ENCODE measurements at regions not wholly inside any gene's neighbourhood (a gene's known extent, or its start where the extent isn't known, plus 50 kb on each side); places are given as distances from the start of the nearest gene placed in this dataset.
A peak's percentile ranks its signal among the peaks of the same experiment; 100 is the strongest.

DNA sequence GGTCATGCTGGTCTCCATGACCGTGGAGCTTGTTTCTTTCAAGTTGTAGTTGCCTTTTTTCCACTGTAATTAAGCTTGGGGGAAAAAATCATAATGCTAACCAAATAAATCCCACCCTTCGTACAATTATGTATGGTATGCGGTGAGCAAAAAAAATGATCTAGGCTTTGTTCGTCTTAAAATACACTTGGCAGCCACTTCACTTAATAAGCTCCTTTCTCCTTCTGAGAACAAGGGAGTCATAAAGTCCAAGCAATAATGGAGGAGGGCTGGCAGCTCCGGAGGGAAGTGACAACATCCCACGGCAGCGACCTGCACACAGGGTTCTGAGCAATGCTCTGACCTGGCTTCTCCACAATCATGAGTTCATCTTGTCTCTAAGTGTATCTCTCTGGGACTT, 91.2 kb upstream of the KLHL29 start:
- no peak for DNase-seq

DNA sequence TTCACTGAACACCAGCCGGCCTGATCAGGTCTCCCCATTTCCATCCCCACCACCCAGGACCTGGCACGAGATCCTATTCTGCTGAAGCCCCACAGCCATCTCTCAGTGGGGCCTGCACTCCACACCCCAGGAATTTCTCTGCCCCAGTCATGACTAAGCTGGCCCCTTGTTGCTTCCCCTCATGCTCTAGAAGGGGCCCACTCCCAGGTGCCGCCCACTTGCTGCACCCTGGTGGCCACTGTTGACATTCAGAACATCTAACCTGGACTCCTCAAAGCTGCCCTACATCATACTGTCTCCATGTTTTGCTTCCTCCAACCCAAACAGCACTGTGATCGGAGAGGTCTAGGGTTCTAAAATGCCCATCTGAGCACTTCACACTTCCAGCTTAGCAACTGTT, 90.7 kb upstream of the KLHL29 start:
- no peak for DNase-seq

DNA sequence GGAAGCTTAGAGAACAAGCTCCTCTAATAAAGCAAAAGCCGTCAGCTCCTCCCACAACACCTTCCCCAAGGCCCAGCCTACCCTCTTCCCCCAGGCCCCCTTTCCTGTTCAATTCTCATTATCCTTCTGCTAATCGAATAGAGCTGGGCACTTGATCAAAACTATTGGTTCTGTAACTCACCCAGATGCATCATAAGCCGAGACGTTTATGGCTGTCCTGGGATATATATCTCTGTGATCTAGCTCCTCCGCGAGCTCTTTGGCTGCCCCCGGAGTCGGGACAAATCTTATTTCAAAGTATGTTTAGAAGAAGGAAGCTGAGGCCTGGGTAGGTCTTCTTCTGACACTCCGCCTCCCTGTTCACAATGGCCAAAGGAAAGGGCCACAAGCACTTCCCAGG, 88.3 kb upstream of the KLHL29 start:
- DNase-seq = no peak

DNA sequence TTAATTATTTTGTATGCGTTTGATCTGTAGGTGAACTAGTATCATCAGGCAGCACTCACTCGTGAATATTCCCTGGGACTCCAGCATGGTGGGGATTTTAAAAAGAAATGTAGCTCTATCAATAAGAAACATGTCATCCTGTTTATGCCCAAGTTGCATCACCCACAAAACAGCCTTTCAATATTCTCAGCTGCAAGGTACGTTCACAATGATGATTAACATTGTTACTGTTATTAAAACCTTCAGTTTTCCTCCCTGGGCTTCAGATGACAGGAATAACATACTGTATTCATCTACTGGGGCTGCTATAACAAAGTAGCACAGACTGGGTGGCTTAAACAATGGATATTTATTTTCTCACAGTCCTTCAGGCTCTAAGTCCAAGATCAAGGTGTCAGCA, 87.9 kb upstream of the KLHL29 start:
- DNase-seq = no peak

DNA sequence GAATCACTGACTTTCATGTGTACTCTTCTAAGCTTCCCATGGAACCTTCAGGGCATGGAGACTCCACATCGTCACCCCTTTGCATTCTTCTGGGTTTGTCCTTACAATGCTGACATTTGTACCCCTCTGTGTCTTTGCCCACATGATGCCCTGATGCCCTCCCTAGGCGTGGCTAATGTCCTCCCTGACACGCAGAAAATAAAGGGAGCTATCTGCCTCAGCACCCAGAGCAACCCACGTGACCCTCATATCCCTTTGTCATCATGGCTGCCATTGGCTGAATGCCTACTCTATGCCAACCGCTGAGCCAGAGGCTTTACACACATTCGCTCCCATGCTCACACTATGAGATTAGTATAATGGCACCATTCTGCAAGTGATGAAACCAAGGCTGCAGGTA, 86.4 kb upstream of the KLHL29 start:
- no peak for DNase-seq

DNA sequence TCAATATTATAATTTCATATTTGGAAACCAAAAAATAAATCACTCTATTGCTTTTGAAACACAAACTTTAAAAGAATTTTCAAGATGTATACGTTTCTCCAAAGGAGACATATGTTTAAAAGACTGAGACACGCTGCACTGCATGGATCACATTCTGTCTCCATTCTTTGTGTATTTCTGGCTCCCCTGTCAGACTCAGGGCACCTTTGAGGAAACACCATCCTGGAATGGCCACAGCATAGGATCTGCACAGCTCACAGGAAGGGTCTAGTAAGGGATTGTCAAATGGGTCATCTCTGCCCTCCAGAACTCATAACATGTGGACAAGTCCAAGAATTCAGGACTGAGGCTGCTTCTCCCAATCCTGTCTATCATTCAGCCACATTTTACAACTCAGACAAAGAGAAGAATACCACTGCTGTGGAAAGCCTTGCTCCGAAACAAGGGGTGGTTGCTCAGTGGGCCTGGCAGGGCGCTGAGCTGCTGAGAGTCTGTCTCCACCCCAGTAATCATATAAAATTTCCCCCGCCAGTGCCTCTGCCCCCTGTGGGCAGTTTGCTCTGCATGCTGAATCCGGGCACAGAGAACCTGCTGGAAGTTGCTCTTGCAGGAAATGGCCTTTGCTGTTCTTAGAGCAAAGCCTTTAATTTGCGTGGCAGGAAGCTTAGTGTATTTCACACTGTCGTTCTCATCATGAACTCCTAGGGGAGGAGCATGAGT, 85.3 kb upstream of the KLHL29 start:
- DNase-seq = no peak

DNA sequence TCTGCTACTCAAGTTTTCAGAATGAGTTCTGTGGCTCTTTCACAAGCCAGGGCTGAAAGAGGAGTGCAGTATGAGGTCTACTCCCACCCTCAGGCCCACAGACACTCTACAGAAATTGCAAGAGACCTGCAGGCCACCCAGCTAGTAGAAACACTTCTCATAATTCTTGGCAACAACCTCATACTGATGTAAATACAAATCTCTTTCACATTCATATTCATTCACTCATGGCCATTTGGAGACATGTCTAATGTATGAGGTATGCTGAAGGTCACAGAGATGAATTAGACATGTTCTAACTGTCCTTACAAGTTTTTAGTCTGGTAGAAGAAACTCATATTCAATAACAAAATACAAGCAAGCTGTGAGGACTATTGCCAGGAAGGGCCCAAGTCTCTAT, 83.8 kb upstream of the KLHL29 start:
- no peak for DNase-seq

DNA sequence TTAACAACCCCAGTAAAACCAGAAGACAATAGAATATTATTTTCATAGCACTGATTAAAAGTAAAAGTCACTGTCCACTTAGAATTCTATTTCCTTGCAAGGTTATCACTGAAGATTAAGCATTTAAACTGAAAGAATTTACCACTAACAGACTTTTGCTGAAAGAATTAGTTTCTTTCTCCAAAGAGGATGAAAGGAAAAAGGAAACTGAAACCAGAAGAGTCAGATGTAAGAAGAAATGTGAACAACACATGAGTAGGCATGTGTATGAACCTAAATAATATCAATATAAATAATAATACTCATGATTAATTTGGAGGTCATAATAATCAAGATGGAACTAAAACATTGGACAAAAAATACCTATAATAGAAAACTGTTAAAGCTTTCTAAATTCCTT, 82.4 kb upstream of the KLHL29 start:
- DNase-seq = no peak

DNA sequence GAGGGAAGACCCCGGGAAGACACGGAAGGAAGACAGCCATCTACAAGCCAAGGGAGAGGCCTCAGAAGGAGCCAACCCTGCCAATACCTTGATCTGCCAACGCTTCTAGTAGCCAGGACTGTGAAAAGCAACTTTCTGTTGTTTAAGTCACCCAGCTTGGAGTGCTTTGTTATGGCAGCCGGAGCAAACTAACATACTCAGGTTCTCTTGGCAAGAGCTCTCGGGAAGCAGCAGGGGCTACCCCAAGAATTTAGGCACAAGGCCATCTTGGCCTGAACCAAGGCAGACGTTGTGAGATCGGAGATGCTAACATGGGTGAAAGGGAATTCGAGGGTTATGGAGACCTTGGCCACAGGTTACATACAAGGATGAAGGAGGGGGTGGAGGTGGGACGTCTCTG, 78.6 kb upstream of the KLHL29 start:
- DNase-seq = no peak

DNA sequence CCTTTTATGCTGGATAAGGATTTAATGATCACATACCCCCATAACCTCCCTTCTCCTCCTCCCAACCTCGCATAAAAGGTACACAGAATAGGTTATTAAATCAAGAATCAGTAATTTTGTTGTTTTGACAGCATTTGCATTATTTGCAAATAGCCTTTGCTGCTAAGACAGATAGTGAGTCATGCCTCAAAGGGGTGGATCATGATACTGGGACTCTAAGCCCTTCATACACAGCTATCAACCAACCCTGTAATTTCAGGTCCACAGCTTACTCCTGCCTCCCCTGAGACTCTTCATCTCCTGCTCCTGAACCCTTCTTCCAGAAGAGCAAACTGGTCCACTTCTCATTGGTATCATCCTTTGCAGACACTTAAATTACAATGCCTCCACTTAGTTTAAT, 73.8 kb upstream of the KLHL29 start:
- DNase-seq = no peak

DNA sequence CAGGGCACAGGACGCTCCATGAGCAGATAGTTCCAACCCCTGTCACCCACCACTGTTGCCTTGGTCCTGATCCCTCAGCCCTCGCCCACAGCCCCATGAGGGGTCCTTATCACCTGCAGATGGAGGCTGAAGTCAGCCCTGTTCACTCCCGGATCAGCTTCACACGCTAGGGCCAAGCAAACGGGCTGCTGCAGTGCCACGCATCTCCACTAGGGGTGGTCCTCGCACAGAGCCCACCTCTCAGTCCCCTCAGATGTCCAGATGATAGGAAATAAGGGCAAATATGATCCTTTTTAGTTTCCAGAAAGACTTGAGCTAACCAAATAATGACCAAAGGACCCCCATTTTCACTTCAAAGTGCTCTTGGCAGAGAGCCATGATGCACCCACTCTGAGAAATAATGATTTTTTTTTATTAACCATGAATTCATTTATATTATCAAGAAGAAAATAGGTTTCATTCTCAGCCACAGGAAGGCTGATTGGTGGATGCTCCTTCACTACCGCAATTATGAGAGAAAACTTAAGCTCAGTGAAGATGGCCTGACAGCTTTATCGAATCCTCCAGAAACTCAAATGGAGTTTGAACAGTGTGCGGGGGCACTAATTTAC, 71.9 kb upstream of the KLHL29 start:
- no peak for DNase-seq

DNA sequence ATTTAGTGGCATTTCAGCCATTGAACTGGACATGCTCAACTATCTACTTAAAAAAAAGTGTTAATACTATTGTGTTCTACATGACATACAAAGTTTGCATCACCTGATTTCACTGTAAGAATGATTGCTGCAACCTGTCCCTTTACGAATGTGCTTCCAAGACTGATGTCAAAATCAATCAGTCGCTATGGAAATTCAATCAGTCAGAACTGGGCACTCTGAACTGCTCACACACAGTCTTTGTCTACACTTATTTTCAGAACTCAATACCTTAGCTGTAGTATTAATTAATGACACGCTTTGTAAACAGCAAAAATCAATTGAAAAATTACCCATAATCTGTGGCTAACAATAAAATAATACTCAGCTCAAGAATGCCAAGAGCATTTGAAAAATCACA, 70.3 kb upstream of the KLHL29 start:
- no peak for DNase-seq

DNA sequence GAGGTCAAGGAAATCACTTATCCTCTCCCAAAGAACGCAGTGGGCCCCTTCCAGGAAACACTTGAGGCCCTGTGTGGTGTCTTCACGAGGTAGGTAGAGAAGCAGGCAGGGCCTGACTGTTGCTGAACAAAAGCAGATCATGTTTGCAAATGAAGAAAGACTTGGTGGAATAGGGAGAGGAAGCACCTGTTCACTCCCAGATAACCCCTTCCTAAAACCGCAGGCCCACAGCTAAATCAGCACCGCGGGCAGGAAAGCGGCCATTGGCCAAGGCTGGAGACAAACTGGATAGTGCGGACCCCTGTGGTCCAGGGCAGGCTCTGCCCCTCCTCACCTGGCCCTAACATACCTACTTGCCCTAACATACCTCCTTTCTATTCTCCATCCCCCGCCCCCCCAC, 64.9 kb upstream of the KLHL29 start:
- peak; percentile 55 for DNase-seq

DNA sequence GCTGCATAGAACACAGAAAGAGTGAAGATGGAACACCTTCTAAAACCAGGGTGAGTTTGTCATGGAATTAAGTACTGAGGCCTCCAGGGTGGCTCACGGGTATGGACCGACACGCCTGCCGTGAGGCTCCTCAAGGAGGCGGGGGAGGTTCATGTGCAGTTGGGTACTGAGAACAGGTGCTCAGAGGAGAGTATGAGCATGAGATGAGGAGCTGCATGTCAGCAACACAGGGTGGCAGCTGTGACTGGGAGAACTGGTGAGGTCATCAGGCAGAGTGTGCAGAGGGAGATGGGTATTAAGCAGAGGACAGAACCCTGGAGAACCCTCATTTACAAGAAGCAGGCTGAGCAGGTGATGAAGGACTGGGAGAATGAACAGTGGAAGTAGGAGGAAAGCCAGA, 63.2 kb upstream of the KLHL29 start:
- DNase-seq = no peak

DNA sequence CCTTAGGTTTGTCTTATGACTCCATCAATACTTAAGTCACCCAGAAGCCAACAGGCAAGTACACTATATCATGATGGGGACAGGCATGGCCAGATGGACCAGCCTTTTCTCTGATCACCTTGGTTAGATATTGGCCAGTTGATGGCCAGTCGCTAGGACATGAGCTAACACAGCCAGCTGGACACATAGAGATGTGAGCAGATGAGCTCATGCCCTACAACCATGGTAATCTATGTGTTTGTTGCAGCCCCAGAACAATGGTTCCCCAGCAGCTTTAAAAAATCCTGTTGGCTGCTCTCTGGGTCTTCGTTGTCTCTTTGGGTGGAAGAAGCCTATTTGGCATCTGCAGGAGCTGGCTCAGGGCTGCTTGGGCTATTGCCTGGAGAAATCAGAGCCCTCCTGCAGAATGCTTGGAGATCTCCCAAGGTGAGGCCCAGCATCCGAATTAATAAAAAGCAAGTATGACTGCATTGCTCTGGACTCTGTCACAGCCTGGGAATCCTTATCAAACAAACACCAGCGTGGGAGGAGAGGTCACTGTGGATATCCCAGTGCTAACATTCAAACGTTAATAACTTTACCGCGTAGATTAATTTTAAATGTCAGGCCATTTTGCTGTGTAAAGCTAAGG, 62.3 kb upstream of the KLHL29 start:
- DNase-seq = no peak

DNA sequence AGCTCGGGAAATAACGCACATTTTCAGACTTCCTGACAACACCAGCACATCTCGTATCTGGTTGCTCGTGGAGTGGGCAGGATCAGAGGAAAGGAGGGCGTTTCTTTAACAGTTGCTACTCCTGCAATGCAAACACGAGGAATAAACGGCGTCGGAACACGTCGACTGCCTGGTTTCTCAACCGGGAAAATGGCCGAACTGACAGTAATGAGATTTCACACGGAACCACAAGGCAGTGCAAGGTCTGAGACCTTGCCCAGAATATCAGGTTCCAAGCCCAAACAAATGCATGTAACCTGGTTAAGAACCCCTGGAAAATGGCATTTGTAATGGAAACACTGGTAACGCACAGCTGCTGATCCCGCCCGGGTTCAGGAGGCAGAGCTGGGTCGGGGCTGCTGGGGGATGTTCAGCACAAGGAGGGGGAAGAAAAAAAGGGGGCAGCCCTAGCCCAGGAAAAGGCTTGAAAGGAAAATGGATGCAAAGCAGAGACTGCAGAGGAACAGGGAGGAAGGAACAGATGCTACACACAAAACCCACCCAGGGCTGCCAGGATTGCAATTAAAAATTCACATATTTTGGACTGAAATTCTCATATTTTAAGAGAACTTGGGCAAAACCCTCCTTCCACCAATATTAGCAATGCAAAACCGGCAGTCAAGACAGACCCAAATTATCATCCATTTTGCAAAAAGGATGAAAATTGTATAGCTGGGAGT, 61.6 kb upstream of the KLHL29 start:
- DNase-seq = no peak

DNA sequence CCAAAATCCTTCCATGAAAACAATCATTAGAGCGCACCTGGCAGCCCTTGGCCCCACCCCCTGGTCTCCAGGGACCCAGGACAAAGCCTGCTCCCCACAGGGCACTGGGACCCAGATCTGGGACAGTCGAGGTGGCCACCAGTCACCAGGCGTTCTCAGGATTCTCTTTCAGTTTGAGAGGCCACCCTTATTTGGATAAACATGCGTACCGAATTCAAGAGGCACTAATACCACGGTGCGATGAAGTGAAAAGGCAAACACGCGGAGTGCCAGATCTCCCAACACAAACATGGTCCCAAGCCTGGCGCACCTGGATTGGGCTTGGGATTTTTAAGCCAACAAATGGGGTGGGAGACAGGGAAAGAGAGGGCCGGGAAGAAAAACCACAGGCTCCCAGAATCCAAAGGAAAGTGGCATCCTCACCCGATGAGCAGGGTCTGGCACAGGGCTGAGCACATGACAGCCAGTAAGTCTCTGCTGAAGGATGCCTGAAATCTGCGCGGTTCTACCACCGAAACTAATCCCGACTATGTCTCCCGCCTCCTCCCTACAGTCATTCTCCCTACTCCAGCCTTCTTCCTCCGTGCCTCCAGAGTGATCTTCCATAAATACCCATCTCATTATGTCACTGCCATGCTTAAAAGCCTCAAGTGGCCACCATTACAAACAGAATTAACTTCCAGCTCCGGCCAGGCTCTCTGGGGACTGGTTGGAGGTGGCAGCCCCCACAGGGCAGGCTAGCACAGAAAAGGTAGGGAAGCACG, 60.9 kb upstream of the KLHL29 start:
- no peak for DNase-seq

DNA sequence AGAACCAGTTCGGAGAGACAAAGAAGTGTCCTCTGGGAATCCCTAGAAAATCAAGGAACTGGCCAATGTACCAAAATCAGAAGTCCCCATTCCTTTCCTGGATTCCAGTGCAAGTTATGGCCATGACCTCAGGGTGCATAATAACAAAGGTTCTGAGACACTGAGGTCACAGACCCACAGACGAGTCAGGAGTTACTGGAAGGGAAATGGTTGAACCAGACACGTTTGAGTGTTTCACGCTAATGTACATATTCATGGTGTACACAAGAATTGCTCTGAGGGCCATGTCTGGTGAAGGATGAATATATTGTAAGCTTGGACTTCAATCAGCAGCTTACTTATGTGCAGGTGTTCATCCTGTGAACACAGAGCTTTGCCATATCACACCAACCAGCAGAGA, 58.6 kb upstream of the KLHL29 start:
- no peak for DNase-seq

DNA sequence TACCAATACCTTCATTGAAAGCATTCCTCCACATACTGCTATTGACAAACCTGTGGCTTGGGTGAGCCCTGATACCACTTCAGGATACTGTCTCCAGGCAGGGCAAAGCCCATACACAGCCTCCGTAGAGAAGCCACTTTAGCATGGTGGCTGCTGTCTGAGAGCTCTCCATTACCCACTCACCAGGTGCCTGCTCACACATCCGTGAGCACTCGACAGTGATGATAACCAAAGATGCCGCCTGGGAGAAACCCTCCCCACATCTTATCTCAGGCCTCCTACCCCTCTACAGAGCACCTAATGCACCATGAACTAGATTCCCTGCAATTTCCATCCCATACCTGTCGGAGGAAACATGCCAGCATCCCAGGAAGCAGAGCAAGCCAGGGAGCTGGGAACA, 57.6 kb upstream of the KLHL29 start:
- DNase-seq = no peak

DNA sequence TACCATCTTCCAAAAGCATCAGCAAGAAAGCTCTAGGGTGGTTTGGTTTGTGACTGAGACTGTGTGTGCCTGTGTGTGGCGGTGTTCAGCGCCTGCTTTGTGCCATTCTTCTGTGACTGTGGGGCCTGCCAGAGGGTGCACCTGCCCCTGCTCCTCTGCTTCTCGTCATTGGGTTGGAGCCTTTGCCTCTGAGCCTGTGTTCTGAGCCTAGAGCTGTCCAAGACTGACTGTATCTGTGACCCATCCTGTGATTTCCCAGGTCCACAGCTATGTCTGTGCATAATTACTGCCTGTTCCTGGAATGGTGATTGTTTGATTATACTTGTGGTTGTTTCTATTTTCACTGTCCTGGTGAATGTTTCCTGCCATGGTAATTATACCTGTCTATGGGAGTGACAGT, 57.1 kb upstream of the KLHL29 start:
- no peak for DNase-seq

DNA sequence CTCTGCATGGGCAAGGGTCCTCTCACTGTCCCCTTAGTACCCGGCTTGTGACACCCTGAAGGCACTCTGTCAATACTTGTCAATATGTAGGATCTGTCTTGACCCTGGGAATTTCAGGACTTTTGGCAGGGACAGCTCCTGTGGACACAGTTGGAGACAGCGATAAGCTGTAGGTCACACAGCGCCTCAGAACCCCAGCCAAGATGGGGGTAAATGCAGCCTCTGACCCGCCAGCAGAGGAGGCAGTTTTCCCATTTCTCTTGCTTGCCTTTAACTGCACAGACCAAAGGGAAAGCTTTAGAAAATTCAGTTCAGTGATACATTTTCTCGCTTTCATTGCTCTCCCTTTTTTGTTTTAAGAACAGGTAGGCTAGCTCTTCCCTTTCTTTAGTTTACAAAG, 54.8 kb upstream of the KLHL29 start:
- no peak for DNase-seq

All from GF-D8 (cell line).